IMR-90 (cell line): ENCODE measurements at regions not wholly inside any gene's neighbourhood (a gene's known extent, or its start where the extent isn't known, plus 50 kb on each side); places are given as distances from the start of the nearest gene placed in this dataset.

Experiments used
- ATAC-seq: fragments of 200-7000 bp; cut with Tn5 transposase; 2 replicates; pipeline ENCODE4 v1.9.1; 2020; ENCODE audit warnings: low read depth, mild to moderate bottlenecking, moderate library complexity
- BruUV-seq: library from RNA; stranded (reverse); fragments of 400-500 nt; replicated peaks from 2 replicates; lab custom pipeline; 2021; lab: Mats Ljungman, UMichigan
- CTCF ChIA-PET: fragments of 300-600 bp; formaldehyde crosslinking; extraction: SDS; loops from one replicate; lab custom pipeline; 2021; ENCODE audit warnings: antibody characterized with exemption; lab: Yijun Ruan, JAX
- POLR2A ChIA-PET: fragments of 300-600 bp; sonication (Branson Sonifier 250); formaldehyde crosslinking; loops from one replicate; lab custom pipeline; 2022; ENCODE audit warnings: antibody characterized with exemption; ENCODE audit not compliant: unreplicated experiment; lab: Charles Lee
- DNase-seq: peaks from one replicate; pipeline ENCODE4 v3.0.0; 2013
- H2AFZ ChIP-seq: replicated peaks from 2 replicates; pipeline ENCODE3; 2013; ENCODE audit warnings: low read length, mild to moderate bottlenecking; ENCODE audit not compliant: poor library complexity
- H2AK5ac ChIP-seq: 2 replicates; pipeline ENCODE4 v1.6.1; 2013; ENCODE audit warnings: low read depth, low read length, inconsistent platforms
- H2AK9ac ChIP-seq: replicated peaks from 2 replicates; pipeline ENCODE3; 2013; ENCODE audit warnings: mild to moderate bottlenecking, low read depth, low read length, moderate library complexity; ENCODE audit not compliant: poor library complexity
- H2BK120ac ChIP-seq: 2 replicates; pipeline ENCODE4 v1.6.1; 2013; ENCODE audit warnings: low read depth, low read length, inconsistent platforms
- H2BK15ac ChIP-seq: 3 replicates; pipeline ENCODE4 v1.6.1; 2013; ENCODE audit warnings: low read depth, low read length, inconsistent platforms
- H2BK20ac ChIP-seq: 2 replicates; pipeline ENCODE4 v1.6.1; 2013; ENCODE audit warnings: low read depth, mild to moderate bottlenecking, inconsistent platforms, low read length, moderate library complexity
- H2BK5ac ChIP-seq: 2 replicates; pipeline ENCODE4 v1.6.1; 2013; ENCODE audit warnings: mild to moderate bottlenecking, low read depth, low read length, inconsistent platforms; ENCODE audit not compliant: poor library complexity, severe bottlenecking
- H3K14ac ChIP-seq: replicated peaks from 2 replicates; pipeline ENCODE4 v1.6.1; 2013; ENCODE audit warnings: low read depth, low read length, inconsistent platforms
- H3K18ac ChIP-seq: 2 replicates; pipeline ENCODE4 v1.6.1; 2013; ENCODE audit warnings: low read depth, low read length, control low read depth
- H3K23ac ChIP-seq: 2 replicates; pipeline ENCODE4 v1.6.1; 2013; ENCODE audit warnings: low read depth, low read length, inconsistent platforms
- H3K27ac ChIP-seq: 2 replicates; pipeline ENCODE4 v1.5.1; 2013; ENCODE audit warnings: mild to moderate bottlenecking, control low read depth, low read length; ENCODE audit not compliant: insufficient read depth
- H3K27me3 ChIP-seq: 2 replicates; pipeline ENCODE4 v1.6.1; 2013; ENCODE audit warnings: low read length; ENCODE audit not compliant: control insufficient read depth, insufficient read depth
- H3K36me3 ChIP-seq: 2 replicates; pipeline ENCODE4 v1.6.1; 2013; ENCODE audit warnings: low read length, mixed read lengths; ENCODE audit not compliant: control insufficient read depth, insufficient read depth
- H3K4ac ChIP-seq: 2 replicates; pipeline ENCODE4 v1.6.1; 2013; ENCODE audit warnings: low read depth, low read length, inconsistent platforms
- H3K4me1 ChIP-seq: 2 replicates; pipeline ENCODE4 v1.6.1; 2013; ENCODE audit warnings: low read length, mixed read lengths; ENCODE audit not compliant: control insufficient read depth, insufficient read depth
- H3K4me2 ChIP-seq: 2 replicates; pipeline ENCODE4 v1.6.1; 2013; ENCODE audit warnings: low read depth, mild to moderate bottlenecking, control low read depth, low read length, moderate library complexity
- H3K4me3 ChIP-seq: 2 replicates; pipeline ENCODE4 v1.5.1; 2013; ENCODE audit warnings: low read depth, mild to moderate bottlenecking, control low read depth, low read length, moderate library complexity; ENCODE audit not compliant: insufficient read depth
- H3K56ac ChIP-seq: 2 replicates; pipeline ENCODE4 v1.6.1; 2013; ENCODE audit warnings: low read length, inconsistent platforms; ENCODE audit not compliant: insufficient read depth; ENCODE audit errors: extremely low read depth
- H3K79me1 ChIP-seq, 2 experiments: 2 replicates each; pipeline ENCODE4 v1.6.1; 2013; ENCODE audit warnings: low read length in 2 of 2, inconsistent platforms in 1 of 2, low read depth in 1 of 2
- H3K9ac ChIP-seq: 2 replicates; pipeline ENCODE4 v1.6.1; 2013; ENCODE audit warnings: low read depth, low read length, control low read depth
- H3K9me1 ChIP-seq: 2 replicates; pipeline ENCODE4 v1.6.1; 2013; ENCODE audit warnings: low read length, inconsistent platforms; ENCODE audit not compliant: insufficient read depth
- H3K9me3 ChIP-seq: 2 replicates; pipeline ENCODE4 v1.6.1; 2013; ENCODE audit warnings: low read length; ENCODE audit not compliant: control insufficient read depth, insufficient read depth
- H4K20me1 ChIP-seq: 2 replicates; pipeline ENCODE4 v1.6.1; 2013; ENCODE audit warnings: low read length, inconsistent platforms; ENCODE audit not compliant: insufficient read depth
- H4K5ac ChIP-seq: 2 replicates; pipeline ENCODE4 v1.6.1; 2013; ENCODE audit warnings: mild to moderate bottlenecking, low read depth, low read length, control low read depth
- H4K8ac ChIP-seq, 2 experiments: 2 replicates each; pipeline ENCODE4 v1.6.1; 2013; ENCODE audit warnings: low read depth in 2 of 2, low read length in 2 of 2, control low read depth in 1 of 2, inconsistent platforms in 1 of 2
- H4K91ac ChIP-seq: 2 replicates; pipeline ENCODE4 v1.6.1; 2013; ENCODE audit warnings: low read depth, low read length, inconsistent platforms; ENCODE audit not compliant: insufficient read depth
- CEBPB ChIP-seq: IDR thresholded peaks from 2 replicates; pipeline ENCODE4 v1.6.1; 2012; ENCODE audit warnings: low read depth, low read length, improper control_type of control experiment
- FOS ChIP-seq: fragments of 150-350 bp; IDR thresholded peaks from 2 replicates; pipeline ENCODE4 v1.6.1; 2016; ENCODE audit warnings: low read depth, low read length
- RAD21 ChIP-seq: IDR thresholded peaks from 2 replicates; pipeline ENCODE4 v1.6.1; 2012; ENCODE audit warnings: low read length, improper control_type of control experiment
- RCOR1 ChIP-seq: IDR thresholded peaks from 2 replicates; pipeline ENCODE4 v1.6.1; 2012; ENCODE audit warnings: mild to moderate bottlenecking, low read length, improper control_type of control experiment; ENCODE audit not compliant: insufficient replicate concordance
- USF2 ChIP-seq: fragments of 150-350 bp; IDR thresholded peaks from 2 replicates; pipeline ENCODE4 v1.6.1; 2017; ENCODE audit warnings: mild to moderate bottlenecking, antibody characterized with exemption, low read length, low read depth
- WGBS, 2 experiments: methylation state at CpG; one replicate each; pipeline versions ENCODE4 v1.1.5 to v1.1.7; 2013; ENCODE audit warnings: missing lambda C conversion rate in 2 of 2; ENCODE audit not compliant: insufficient read length in 1 of 2; ENCODE audit errors: extremely low coverage in 2 of 2; 5-methylcytosine and 5-hydroxymethylcytosine counted together
- dilution Hi-C: fragments of 300-500 bp; cut with HindIII; formaldehyde crosslinking; loops from one replicate; pipeline ENCODE4 v1.14.3; 2018; ENCODE audit warnings: low sequenced_read_pairs; ENCODE audit not compliant: unreplicated experiment
- in situ Hi-C: fragments of 300-500 bp; cut with MboI; formaldehyde crosslinking; loops from 3 replicates; pipeline ENCODE4 v1.14.3; 2019; ENCODE audit warnings: low sequenced_read_pairs, inconsistent platforms, mixed read lengths
- intact Hi-C: fragments of 100-400 bp; cut with micrococcal nuclease; formaldehyde crosslinking; loops from 2 replicates; pipeline ENCODE4 v1.10.0; 2022

- Histone ChIP-seq H3K36me3 (no peaks in the 10 kb centered on the region), H3K56ac (no peak overlapping the region), H3K79me1 (no peaks in the 10 kb centered on the region), H3K27ac (no peak overlapping the region), H3K4me1 (no peaks in the 10 kb centered on the region), H3K9me3 (peaks cover 10% of the 10 kb centered on the region), H2AK9ac (no peak overlapping the region), H2AK5ac (no peak overlapping the region), H3K27me3 (no peaks in the 10 kb centered on the region), H4K5ac (no peak overlapping the region), H4K91ac (no peak overlapping the region), H3K4me3 (no peak overlapping the region), H3K4ac (no peak overlapping the region), H3K4me2 (no peak overlapping the region), H4K20me1 (no peaks in the 10 kb centered on the region), H4K8ac (no peak overlapping the region), H3K14ac (no peak overlapping the region), H2BK15ac (no peak overlapping the region), H3K9ac (no peak overlapping the region), H2AFZ (no peak overlapping the region), H3K18ac (no peak overlapping the region), H3K23ac (no peak overlapping the region), H2BK120ac (no peak overlapping the region), H2BK5ac (no peak overlapping the region), H3K9me1 (no peaks in the 10 kb centered on the region), H2BK20ac (no peak overlapping the region)
- no TSS peak for BruUV-seq
- TF ChIP-seq FOS (no peak), CEBPB (no peak), RCOR1 (no peak), USF2 (no peak), RAD21 (no peak)
- in situ Hi-C loops (no loop called here), dilution Hi-C loops (no loop called here), intact Hi-C loops (no loop called here)
- WGBS, 2 experiments = no CpG with 5 or more reads among the region's 2 CpGs
- CTCF ChIA-PET = no interaction called here
- no peak for ATAC-seq
- no peak for DNase-seq
- POLR2A ChIA-PET = no interaction called here
Observed at GRCh38 chr3:1907911-1908310, 190.8 kb upstream of the CNTN4 start.
